Vagina (tissue), 2 donors: ENCODE measurements at regions not wholly inside any gene's neighbourhood (a gene's known extent, or its start where the extent isn't known, plus 50 kb on each side); places are given as distances from the start of the nearest gene placed in this dataset.

Source experiments
- DNase-seq, 2 donors: peaks; one replicate each; pipeline ENCODE4 v3.0.0-alpha.2; 2017; ENCODE audit errors: extremely low spot score in 2 of 2
- H3K27ac ChIP-seq: fragments of 200-600 bp; sonication (generic); one replicate; pipeline ENCODE4 v1.5.1; 2019
- H3K27me3 ChIP-seq: fragments of 200-600 bp; sonication (generic); one replicate; pipeline ENCODE4 v1.5.1; 2019
- H3K36me3 ChIP-seq, 2 donors: fragments of 200-600 bp; sonication (generic); one replicate each; pipeline ENCODE4 v1.5.1; 2017 to 2019
- H3K4me1 ChIP-seq: fragments of 200-600 bp; sonication (generic); one replicate; pipeline ENCODE4 v1.5.1; 2019
- H3K4me3 ChIP-seq, 2 donors: fragments of 200-600 bp; sonication (generic); 1 replicate in 1 of 2; 2 replicates in 1 of 2; pipeline ENCODE4 v1.5.1; 2016 to 2019
- H3K9me3 ChIP-seq: fragments of 200-600 bp; sonication (generic); one replicate; pipeline ENCODE4 v1.5.1; 2019
- CTCF ChIP-seq, 3 experiments: fragments of 450-650 bp in 2 of 3; fragments of 200-600 bp in 1 of 3; sonication (generic) in 1 of 3; IDR thresholded peaks; one replicate each; pipeline ENCODE4 v1.5.1; 2017 to 2019; ENCODE audit warnings: antibody characterized with exemption in 3 of 3, mild to moderate bottlenecking in 2 of 3, moderate library complexity in 2 of 3
- POLR2A ChIP-seq, 2 donors: fragments of 450-650 bp; IDR thresholded peaks; one replicate each; pipeline ENCODE4 v1.6.1; 2017; ENCODE audit warnings: antibody characterized with exemption in 2 of 2, mild to moderate bottlenecking in 2 of 2, moderate library complexity in 2 of 2
- POLR2AphosphoS5 ChIP-seq, 2 donors: sonication (generic); formaldehyde crosslinking; IDR thresholded peaks; one replicate each; pipeline ENCODE4 v1.9.0; 2017; ENCODE audit warnings: antibody characterized with exemption in 2 of 2, mild to moderate bottlenecking in 2 of 2, low read depth in 1 of 2; ENCODE audit not compliant: insufficient read depth in 1 of 2
- intact Hi-C: fragments of 100-400 bp; cut with DNase I; formaldehyde crosslinking; loops from one replicate; pipeline ENCODE4 v1.15.1; 2023

DNA sequence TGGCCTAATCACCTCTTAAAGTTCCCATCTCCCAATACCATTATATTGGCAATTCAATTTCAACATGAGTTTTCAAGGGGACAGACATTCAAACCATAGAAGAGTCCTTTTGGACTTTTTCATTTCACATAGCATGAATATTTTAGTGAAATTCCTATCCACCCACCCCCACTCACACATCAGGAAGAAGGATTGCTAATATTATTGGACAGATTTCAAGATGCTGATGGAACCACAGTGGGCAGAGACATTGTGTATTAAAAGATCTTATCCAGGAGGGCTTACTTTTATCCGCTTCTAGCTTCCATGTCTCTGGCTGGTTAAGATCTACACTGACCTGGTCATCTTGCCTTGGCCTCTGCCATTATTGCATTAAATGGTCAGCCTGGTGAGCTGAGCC is 297.4 kb upstream of the ACVR2A start:
- no peaks in the 10 kb centered on the region for H3K27me3 ChIP-seq
- H3K36me3 ChIP-seq: no peaks in the 10 kb centered on the region
- no peaks in the 10 kb centered on the region for H3K4me1 ChIP-seq
- H3K4me3 ChIP-seq: no peak overlapping the region
- TF ChIP-seq CTCF (IDR thresholded peaks at IDR 0.05) (no peak), POLR2A (IDR thresholded peaks at IDR 0.05) (no peak), POLR2AphosphoS5 (IDR thresholded peaks at IDR 0.05; ENCODE audit: insufficient read depth in 1 of 2, low read depth in 1 of 2) (no peak)
- no peak for DNase-seq
- H3K27ac ChIP-seq: no peak overlapping the region
- intact Hi-C loops: no loop called here
- no peaks in the 10 kb centered on the region for H3K9me3 ChIP-seq

- Histone ChIP-seq H3K4me3 (no peak overlapping the region), H3K4me1 (no peaks in the 10 kb centered on the region), H3K27me3 (no peaks in the 10 kb centered on the region), H3K9me3 (no peaks in the 10 kb centered on the region), H3K27ac (no peak overlapping the region), H3K36me3 (no peaks in the 10 kb centered on the region)
- TF ChIP-seq CTCF (IDR thresholded peaks at IDR 0.05) (no peak), POLR2A (IDR thresholded peaks at IDR 0.05) (no peak), POLR2AphosphoS5 (IDR thresholded peaks at IDR 0.05; ENCODE audit: insufficient read depth in 1 of 2, low read depth in 1 of 2) (no peak)
- no peak for DNase-seq
- intact Hi-C loops: no loop called here
Measured at GRCh38 chr2:147546109-147546508, 298.7 kb upstream of the ACVR2A start.

DNA sequence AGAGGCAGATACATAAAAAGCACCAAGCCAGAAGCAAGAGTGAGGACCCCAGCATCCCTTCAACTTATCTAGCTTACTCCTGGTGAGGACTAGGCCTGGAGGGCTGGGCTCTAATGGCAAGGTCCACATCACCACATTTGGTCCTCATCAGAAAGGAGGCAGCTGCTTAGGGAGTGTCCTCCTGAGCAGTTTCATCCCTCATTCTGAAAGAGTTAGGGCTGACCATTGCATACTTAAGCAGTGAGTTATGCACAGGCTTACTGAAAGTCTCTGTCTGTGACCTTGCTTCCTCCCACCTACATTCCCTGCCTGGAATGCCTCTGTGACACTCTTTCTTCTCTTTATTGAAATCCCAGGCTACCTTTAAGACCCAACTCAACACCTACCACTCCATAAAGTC is 301.8 kb upstream of the ACVR2A start:
- Histone ChIP-seq H3K4me1 (peaks cover 3% of the 10 kb centered on the region), H3K9me3 (no peaks in the 10 kb centered on the region), H3K27me3 (no peaks in the 10 kb centered on the region), H3K4me3 (no peak overlapping the region), H3K36me3 (no peaks in the 10 kb centered on the region), H3K27ac (no peak overlapping the region)
- DNase-seq: no peak
- intact Hi-C loops: no loop called here
- TF ChIP-seq POLR2AphosphoS5 (IDR thresholded peaks at IDR 0.05; ENCODE audit: insufficient read depth in 1 of 2, low read depth in 1 of 2) (no peak), CTCF (IDR thresholded peaks at IDR 0.05) (no peak), POLR2A (IDR thresholded peaks at IDR 0.05) (no peak)

DNA sequence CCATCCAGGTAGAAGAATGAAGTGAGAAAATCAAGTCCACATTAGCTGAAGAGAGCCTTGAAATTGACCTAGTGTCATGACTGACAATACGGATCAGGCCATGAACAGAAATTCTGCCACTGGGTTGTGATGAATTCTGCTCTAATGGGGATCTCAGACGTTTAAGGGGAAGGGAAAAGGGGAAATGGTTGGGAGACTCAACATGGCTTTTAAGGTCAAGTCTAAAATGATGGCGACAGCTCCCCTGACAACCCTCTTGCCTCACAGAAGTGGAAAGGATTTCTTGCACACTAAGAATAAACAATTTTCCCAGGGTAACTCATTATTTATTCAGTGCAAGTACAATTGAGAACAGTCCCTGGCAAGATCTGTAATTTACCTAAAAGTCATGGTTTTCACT is 302.5 kb upstream of the ACVR2A start:
- Histone ChIP-seq H3K27me3 (no peaks in the 10 kb centered on the region), H3K36me3 (no peaks in the 10 kb centered on the region), H3K4me1 (peaks cover 3% of the 10 kb centered on the region), H3K9me3 (no peaks in the 10 kb centered on the region), H3K4me3 (no peak overlapping the region), H3K27ac (no peak overlapping the region)
- TF ChIP-seq CTCF (IDR thresholded peaks at IDR 0.05) (no peak), POLR2A (IDR thresholded peaks at IDR 0.05) (no peak), POLR2AphosphoS5 (IDR thresholded peaks at IDR 0.05; ENCODE audit: insufficient read depth in 1 of 2, low read depth in 1 of 2) (no peak)
- no peak for DNase-seq
- intact Hi-C loops: no loop called here

GRCh38 chr2:147541314-147541713 is 303.5 kb upstream of the ACVR2A start:
- intact Hi-C loops: no loop called here
- H3K36me3 ChIP-seq: no peaks in the 10 kb centered on the region
- H3K27me3 ChIP-seq: no peaks in the 10 kb centered on the region
- no peak overlapping the region for H3K4me3 ChIP-seq
- peaks cover 3% of the 10 kb centered on the region for H3K4me1 ChIP-seq
- no peaks in the 10 kb centered on the region for H3K9me3 ChIP-seq
- H3K27ac ChIP-seq: no peak overlapping the region
- TF ChIP-seq POLR2AphosphoS5 (IDR thresholded peaks at IDR 0.05; ENCODE audit: insufficient read depth in 1 of 2, low read depth in 1 of 2) (no peak), CTCF (IDR thresholded peaks at IDR 0.05) (no peak), POLR2A (IDR thresholded peaks at IDR 0.05) (no peak)
- no peak for DNase-seq
